H1 (cell line): ENCODE measurements at regions not wholly inside any gene's neighbourhood (a gene's known extent, or its start where the extent isn't known, plus 50 kb on each side); places are given as distances from the start of the nearest gene placed in this dataset.

ENCODE experiments used
- CTCF ChIA-PET: fragments of 300-600 bp; sonication (Branson Sonifier 250); formaldehyde crosslinking; loops from one replicate; lab custom pipeline; 2021; ENCODE audit not compliant: partially characterized antibody; lab: Charles Lee
- POLR2A ChIA-PET: fragments of 300-600 bp; sonication (Branson Sonifier 250); formaldehyde crosslinking; loops from one replicate; lab custom pipeline; 2021; ENCODE audit warnings: inconsistent platforms; ENCODE audit not compliant: partially characterized antibody; lab: Charles Lee
- DNase-seq, 2 experiments: peaks; one replicate each; pipeline versions ENCODE4 v3.0.0 to v3.0.0-alpha.2; 2010 to 2022; ENCODE audit warnings: low spot score in 2 of 2, low read depth in 1 of 2, mixed read lengths in 1 of 2
- FAIRE-seq: peaks from 2 replicates; lab custom pipeline; 2011; peaks lifted over from hg19 to GRCh38; lab: Jason Lieb, UNC
- H2AFZ ChIP-seq: 2 replicates; pipeline ENCODE4 v1.8.1; 2012; ENCODE audit warnings: low read length, inconsistent platforms
- H2AK5ac ChIP-seq: 2 replicates; pipeline ENCODE4 v1.6.1; 2013; ENCODE audit warnings: low read depth, low read length
- H2BK120ac ChIP-seq: replicated peaks from 2 replicates; pipeline ENCODE3; 2013; ENCODE audit warnings: low read depth, low read length, inconsistent platforms
- H2BK12ac ChIP-seq: 2 replicates; pipeline ENCODE4 v1.6.1; 2013; ENCODE audit warnings: low read depth, low read length
- H2BK15ac ChIP-seq: 2 replicates; pipeline ENCODE4 v1.6.1; 2013; ENCODE audit warnings: low read length
- H2BK20ac ChIP-seq: 2 replicates; pipeline ENCODE4 v1.6.1; 2013; ENCODE audit warnings: low read length
- H2BK5ac ChIP-seq: 2 replicates; pipeline ENCODE4 v1.6.1; 2013; ENCODE audit warnings: low read depth, low read length
- H3K14ac ChIP-seq: 2 replicates; pipeline ENCODE4 v1.6.1; 2013; ENCODE audit warnings: inconsistent platforms; ENCODE audit not compliant: insufficient read length
- H3K18ac ChIP-seq: 2 replicates; pipeline ENCODE4 v1.6.1; 2013; ENCODE audit warnings: low read length; ENCODE audit errors: extremely low read depth
- H3K23ac ChIP-seq: 2 replicates; pipeline ENCODE4 v1.6.1; 2013; ENCODE audit warnings: inconsistent platforms; ENCODE audit not compliant: insufficient read length
- H3K23me2 ChIP-seq: 2 replicates; pipeline ENCODE4 v1.6.1; 2013; ENCODE audit warnings: low read depth, low read length
- H3K27ac ChIP-seq: 2 replicates; pipeline ENCODE4 v1.6.1; 2011; ENCODE audit warnings: low read depth, low read length, inconsistent platforms
- H3K27me3 ChIP-seq, 4 experiments: replicated peaks in 1 of 4; 1 replicate in 1 of 4; 2 replicates in 3 of 4; pipeline versions ENCODE4 v1.6.1 to v1.8.1; 2011 to 2013; ENCODE audit warnings: low read length in 3 of 4, mild to moderate bottlenecking in 3 of 4, inconsistent platforms in 2 of 4, mixed read lengths in 2 of 4, moderate library complexity in 1 of 4; ENCODE audit not compliant: control insufficient read depth in 3 of 4, insufficient read depth in 3 of 4; ENCODE audit errors: extremely low read depth in 1 of 4
- H3K36me3 ChIP-seq, 4 experiments: 2 replicates each; pipeline versions ENCODE4 v1.6.1 to v1.8.1; 2011 to 2013; ENCODE audit warnings: mild to moderate bottlenecking in 4 of 4, low read length in 3 of 4, moderate library complexity in 2 of 4, control low read depth in 1 of 4, inconsistent platforms in 1 of 4; ENCODE audit not compliant: insufficient read depth in 4 of 4, control insufficient read depth in 2 of 4
- H3K4ac ChIP-seq: replicated peaks from 2 replicates; pipeline ENCODE3; 2013; ENCODE audit warnings: low read length, low read depth, mixed read lengths, inconsistent platforms; ENCODE audit not compliant: insufficient read length
- H3K4me1 ChIP-seq, 4 experiments: replicated peaks in 1 of 4; 1 replicate in 1 of 4; 2 replicates in 3 of 4; pipeline versions ENCODE4 v1.6.1 to v1.8.1; 2011 to 2013; ENCODE audit warnings: low read length in 3 of 4, inconsistent platforms in 2 of 4, mixed read lengths in 1 of 4; ENCODE audit not compliant: insufficient read depth in 4 of 4, control insufficient read depth in 3 of 4
- H3K4me2 ChIP-seq, 2 experiments: 2 replicates each; pipeline versions ENCODE4 v1.6.1 to v1.8.1; 2011 to 2013; ENCODE audit warnings: low read depth in 2 of 2, low read length in 2 of 2, control low read depth in 1 of 2, inconsistent platforms in 1 of 2, mild to moderate bottlenecking in 1 of 2; ENCODE audit not compliant: insufficient read depth in 1 of 2
- H3K4me3 ChIP-seq, 4 experiments: fragments of 200-600, 300-600 bp in 1 of 4; sonication (generic), shearing (Covaris generic), sonication (Bioruptor Twin) in 1 of 4; 2 replicates each; pipeline versions ENCODE4 v1.5.1 to v1.8.1; 2011 to 2016; ENCODE audit warnings: low read length in 4 of 4, low read depth in 3 of 4, control low read depth in 2 of 4, inconsistent platforms in 2 of 4, mild to moderate bottlenecking in 2 of 4, mixed read lengths in 1 of 4, moderate library complexity in 1 of 4; ENCODE audit not compliant: insufficient read depth in 2 of 4; ENCODE audit errors: extremely low read depth in 1 of 4
- H3K56ac ChIP-seq: replicated peaks from 2 replicates; pipeline ENCODE3; 2013; ENCODE audit warnings: low read depth, mild to moderate bottlenecking, mixed read lengths, low read length, inconsistent platforms; ENCODE audit not compliant: insufficient read length
- H3K79me1 ChIP-seq: 2 replicates; pipeline ENCODE4 v1.6.1; 2013; ENCODE audit warnings: low read depth, low read length, control low read depth
- H3K79me2 ChIP-seq, 2 experiments: 2 replicates each; pipeline versions ENCODE4 v1.6.1 to v1.8.1; 2012 to 2013; ENCODE audit warnings: low read length in 2 of 2, mild to moderate bottlenecking in 2 of 2, inconsistent platforms in 1 of 2; ENCODE audit not compliant: insufficient read depth in 2 of 2, control insufficient read depth in 1 of 2
- H3K9ac ChIP-seq, 4 experiments: replicated peaks in 1 of 4; 1 replicate in 1 of 4; 2 replicates in 3 of 4; pipeline versions ENCODE4 v1.6.1 to v1.8.1; 2011 to 2013; ENCODE audit warnings: low read depth in 3 of 4, low read length in 3 of 4, control low read depth in 2 of 4, mild to moderate bottlenecking in 2 of 4, moderate library complexity in 2 of 4, inconsistent platforms in 1 of 4; ENCODE audit errors: extremely low read depth in 1 of 4
- H3K9me3 ChIP-seq, 2 experiments: 2 replicates each; pipeline versions ENCODE4 v1.6.1 to v1.8.1; 2012 to 2013; ENCODE audit warnings: mild to moderate bottlenecking in 2 of 2, moderate library complexity in 2 of 2, control low read depth in 1 of 2, inconsistent platforms in 1 of 2, low read depth in 1 of 2, low read length in 1 of 2, mixed read lengths in 1 of 2; ENCODE audit not compliant: insufficient read depth in 2 of 2
- H4K20me1 ChIP-seq, 2 experiments: replicated peaks in 1 of 2; 2 replicates each; pipeline versions ENCODE3 to v1.8.1; 2011 to 2013; ENCODE audit warnings: inconsistent platforms in 2 of 2, low read length in 2 of 2, mild to moderate bottlenecking in 1 of 2; ENCODE audit not compliant: insufficient read depth in 2 of 2, control insufficient read depth in 1 of 2
- H4K5ac ChIP-seq: 2 replicates; pipeline ENCODE4 v1.6.1; 2013; ENCODE audit warnings: low read length, low read depth, mixed read lengths, inconsistent platforms; ENCODE audit not compliant: insufficient read length
- H4K8ac ChIP-seq: 2 replicates; pipeline ENCODE4 v1.8.0; 2013; ENCODE audit warnings: mild to moderate bottlenecking, moderate library complexity, low read length, inconsistent platforms; ENCODE audit not compliant: insufficient read depth; ENCODE audit errors: extremely low read depth
- H4K91ac ChIP-seq: replicated peaks from 2 replicates; pipeline ENCODE3; 2013; ENCODE audit warnings: low read length, mixed read lengths, inconsistent platforms; ENCODE audit not compliant: insufficient read length
- HDAC6 ChIP-seq: IDR thresholded peaks from one replicate; pipeline ENCODE4 v1.7.1; 2012; ENCODE audit warnings: low read depth, mild to moderate bottlenecking, inconsistent platforms, low read length, moderate library complexity
- POLR2A ChIP-seq, 2 experiments: IDR thresholded peaks; 1 replicate in 1 of 2; 2 replicates in 1 of 2; pipeline ENCODE4 v1.6.1; 2011; ENCODE audit warnings: low read depth in 2 of 2, low read length in 2 of 2, mild to moderate bottlenecking in 2 of 2; ENCODE audit errors: control extremely low read depth in 1 of 2
- RAD21 ChIP-seq, 2 experiments: IDR thresholded peaks in 1 of 2; conservative IDR thresholded peaks in 1 of 2; 2 replicates each; pipeline ENCODE4 v1.6.1; 2011; ENCODE audit warnings: low read depth in 2 of 2, low read length in 2 of 2, improper control_type of control experiment in 1 of 2, inconsistent platforms in 1 of 2, mild to moderate bottlenecking in 1 of 2, moderate library complexity in 1 of 2
- SIX5 ChIP-seq: IDR thresholded peaks from 2 replicates; pipeline ENCODE4 v1.6.1; 2011; ENCODE audit warnings: mild to moderate bottlenecking, low read depth, low read length
- TAF1 ChIP-seq: IDR thresholded peaks from 2 replicates; pipeline ENCODE4 v1.6.1; 2011; ENCODE audit warnings: mild to moderate bottlenecking, low read depth, low read length
- TBP ChIP-seq: IDR thresholded peaks from 2 replicates; pipeline ENCODE4 v1.6.1; 2011; ENCODE audit warnings: low read depth, low read length, improper control_type of control experiment
- WGBS, 2 experiments: shearing (Covaris generic) in 1 of 2; methylation state at CpG; one replicate each; pipeline versions ENCODE4 v1.1.6 to v1.1.7; 2013 to 2015; ENCODE audit warnings: low lambda C conversion rate in 2 of 2, mixed read lengths in 2 of 2, inconsistent platforms in 1 of 2, low coverage in 1 of 2, missing lambda C conversion rate in 1 of 2; ENCODE audit not compliant: insufficient replicate concordance in 2 of 2, insufficient coverage in 1 of 2, insufficient read length in 1 of 2; ENCODE audit errors: extremely low coverage in 1 of 2, missing lambda C conversion rate in 1 of 2; 5-methylcytosine and 5-hydroxymethylcytosine counted together

- no peak for TF ChIP-seq HDAC6
- TF ChIP-seq SIX5: no peak
- TF ChIP-seq POLR2A (IDR thresholded peaks at IDR 0.05; ENCODE audit: control extremely low read depth in 1 of 2, low read depth in 2 of 2, low read length in 2 of 2): no peak
- no peak for TF ChIP-seq RAD21 (IDR thresholded peaks at IDR 0.05 in 1 of 2, conservative IDR thresholded peaks at IDR 0.05 in 1 of 2; ENCODE audit: low read depth in 2 of 2, low read length in 2 of 2)
- no peak for TF ChIP-seq TBP
- no peak for TF ChIP-seq TAF1
- TF ChIP-seq, all 59 proteins: peak for 0
- no peak overlapping the region for H3K4me2 ChIP-seq
- no peak overlapping the region for H2AK5ac ChIP-seq
- H3K56ac ChIP-seq: no peak overlapping the region
- H2AFZ ChIP-seq: no peak overlapping the region
- H4K8ac ChIP-seq: no peak overlapping the region
- no peak overlapping the region for H2BK20ac ChIP-seq
- H3K23ac ChIP-seq: no peak overlapping the region
- no peaks in the 10 kb centered on the region for H4K20me1 ChIP-seq
- H3K27ac ChIP-seq: no peak overlapping the region
- no peak overlapping the region for H3K4me3 ChIP-seq
- no peak overlapping the region for H4K91ac ChIP-seq
- 67% methylated on average over 2 of the region's 2 CpGs; no CpG with 5 or more reads in 1 of the 2 experiments for WGBS, 2 experiments
- H4K5ac ChIP-seq: no peak overlapping the region
- DNase-seq (no peak), FAIRE-seq (no peak)
- H3K23me2 ChIP-seq: no peaks in the 10 kb centered on the region
- H3K18ac ChIP-seq: no peak overlapping the region
- H2BK15ac ChIP-seq: no peak overlapping the region
- H3K79me2 ChIP-seq: no peaks in the 10 kb centered on the region
- H3K79me1 ChIP-seq: no peaks in the 10 kb centered on the region
- H2BK12ac ChIP-seq: no peak overlapping the region
- H3K14ac ChIP-seq: no peak overlapping the region
- H3K9me3 ChIP-seq: no peaks in the 10 kb centered on the region
- no peak overlapping the region for H2BK5ac ChIP-seq
- no peak overlapping the region for H3K9ac ChIP-seq
- H2BK120ac ChIP-seq: no peak overlapping the region
- no peak overlapping the region for H3K4ac ChIP-seq
- H3K36me3 ChIP-seq: no peaks in the 10 kb centered on the region
- no peaks in the 10 kb centered on the region for H3K4me1 ChIP-seq
- H3K27me3 ChIP-seq: peaks cover 0 to 1% (median 0%) of the 10 kb centered on the region in 4 experiments; a peak in 1 of 7 replicates
- CTCF ChIA-PET: interaction anchor here (0.7 kb wide), 1 partner anchor 629 kb away, joined by 4 read pairs; no protein-coding TSS in a partner anchor
- POLR2A ChIA-PET: no interaction called here
These were observed 62.9 kb downstream of the RAD51AP2 start for GRCh38 chr2:17455343-17455742.
